ENCODE measurements at regions not wholly inside any gene's neighbourhood (a gene's known extent, or its start where the extent isn't known, plus 50 kb on each side); places are given as distances from the start of the nearest gene placed in this dataset.

DNA sequence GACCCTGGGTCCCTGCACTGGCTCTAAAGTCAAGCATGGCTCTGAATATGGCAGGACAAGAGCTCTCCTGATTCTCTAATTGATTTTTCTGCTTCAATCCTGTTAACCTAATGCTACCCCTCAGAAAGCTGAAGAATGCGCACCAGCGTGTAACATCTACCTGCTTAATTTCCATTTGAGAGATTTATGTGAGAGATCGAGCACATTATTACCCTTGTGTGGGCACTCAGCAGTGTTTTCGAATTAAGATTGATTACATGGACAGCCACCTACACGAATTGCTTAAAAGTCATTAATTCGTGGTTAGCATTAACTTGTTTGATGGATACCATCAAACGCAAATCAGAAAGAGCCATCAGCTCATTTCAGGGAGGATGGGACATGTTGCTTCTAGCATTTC is 88.7 kb upstream of the PLPP4 start:
- Mint-ChIP-seq H3K36me3 (ENCODE audit: insufficient read depth, unreplicated experiment) (no peaks in the 10 kb centered on the region), H3K9me3 (ENCODE audit: low read depth, unreplicated experiment) (no peaks in the 10 kb centered on the region), H3K27ac (ENCODE audit: unreplicated experiment) (no peak overlapping the region), H3K4me3 (ENCODE audit: low read depth, unreplicated experiment) (no peak overlapping the region), H3K27me3 (ENCODE audit: unreplicated experiment) (peaks cover 12% of the 10 kb centered on the region), H3K4me1 (ENCODE audit: low read depth, unreplicated experiment) (no peaks in the 10 kb centered on the region)
- intact Hi-C loops (cut with micrococcal nuclease; ENCODE audit: unreplicated experiment): no loop called here
- no peak for DNase-seq
- TF ChIP-seq, protein P1, sequence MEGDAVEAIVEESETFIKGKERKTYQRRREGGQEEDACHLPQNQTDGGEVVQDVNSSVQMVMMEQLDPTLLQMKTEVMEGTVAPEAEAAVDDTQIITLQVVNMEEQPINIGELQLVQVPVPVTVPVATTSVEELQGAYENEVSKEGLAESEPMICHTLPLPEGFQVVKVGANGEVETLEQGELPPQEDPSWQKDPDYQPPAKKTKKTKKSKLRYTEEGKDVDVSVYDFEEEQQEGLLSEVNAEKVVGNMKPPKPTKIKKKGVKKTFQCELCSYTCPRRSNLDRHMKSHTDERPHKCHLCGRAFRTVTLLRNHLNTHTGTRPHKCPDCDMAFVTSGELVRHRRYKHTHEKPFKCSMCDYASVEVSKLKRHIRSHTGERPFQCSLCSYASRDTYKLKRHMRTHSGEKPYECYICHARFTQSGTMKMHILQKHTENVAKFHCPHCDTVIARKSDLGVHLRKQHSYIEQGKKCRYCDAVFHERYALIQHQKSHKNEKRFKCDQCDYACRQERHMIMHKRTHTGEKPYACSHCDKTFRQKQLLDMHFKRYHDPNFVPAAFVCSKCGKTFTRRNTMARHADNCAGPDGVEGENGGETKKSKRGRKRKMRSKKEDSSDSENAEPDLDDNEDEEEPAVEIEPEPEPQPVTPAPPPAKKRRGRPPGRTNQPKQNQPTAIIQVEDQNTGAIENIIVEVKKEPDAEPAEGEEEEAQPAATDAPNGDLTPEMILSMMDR (IDR thresholded peaks at IDR 0.05; ENCODE audit: unreplicated experiment): no peak
- CTCF ChIA-PET: no interaction called here
- no TSS peak for BruUV-seq (replicated peaks)

DNA sequence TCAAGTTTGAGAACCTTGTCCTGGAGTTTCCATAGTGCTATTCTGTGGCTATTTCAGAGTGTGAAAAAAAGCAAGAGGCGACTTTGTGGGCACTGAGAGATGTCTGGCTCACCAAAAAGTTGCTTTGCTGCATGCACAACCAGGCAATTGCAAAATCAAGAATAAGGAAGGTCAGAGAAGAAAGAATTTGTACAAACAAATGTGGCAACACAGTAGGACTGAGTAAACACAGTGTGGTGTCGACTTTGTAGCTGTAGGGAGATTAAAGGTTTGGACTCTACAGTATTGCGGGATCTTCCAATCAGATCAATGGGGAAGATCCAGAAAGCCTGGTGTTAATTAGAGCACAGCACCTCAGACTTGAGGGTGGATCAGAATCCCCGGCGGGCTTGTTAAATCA is 88.1 kb upstream of the PLPP4 start:
- TF ChIP-seq, protein P1 (IDR thresholded peaks at IDR 0.05; ENCODE audit: unreplicated experiment): no peak
- no peak for DNase-seq
- H3K4me1 Mint-ChIP-seq (ENCODE audit: low read depth, unreplicated experiment): no peaks in the 10 kb centered on the region
- intact Hi-C loops (cut with micrococcal nuclease; ENCODE audit: unreplicated experiment): no loop called here
- H3K4me3 Mint-ChIP-seq (ENCODE audit: low read depth, unreplicated experiment): no peak overlapping the region
- CTCF ChIA-PET: no interaction called here
- peaks cover 12% of the 10 kb centered on the region for H3K27me3 Mint-ChIP-seq (ENCODE audit: unreplicated experiment)
- H3K9me3 Mint-ChIP-seq (ENCODE audit: low read depth, unreplicated experiment): no peaks in the 10 kb centered on the region
- no peak overlapping the region for H3K27ac Mint-ChIP-seq (ENCODE audit: unreplicated experiment)
- no peaks in the 10 kb centered on the region for H3K36me3 Mint-ChIP-seq (ENCODE audit: insufficient read depth, unreplicated experiment)
- BruUV-seq (replicated peaks): no TSS peak

DNA sequence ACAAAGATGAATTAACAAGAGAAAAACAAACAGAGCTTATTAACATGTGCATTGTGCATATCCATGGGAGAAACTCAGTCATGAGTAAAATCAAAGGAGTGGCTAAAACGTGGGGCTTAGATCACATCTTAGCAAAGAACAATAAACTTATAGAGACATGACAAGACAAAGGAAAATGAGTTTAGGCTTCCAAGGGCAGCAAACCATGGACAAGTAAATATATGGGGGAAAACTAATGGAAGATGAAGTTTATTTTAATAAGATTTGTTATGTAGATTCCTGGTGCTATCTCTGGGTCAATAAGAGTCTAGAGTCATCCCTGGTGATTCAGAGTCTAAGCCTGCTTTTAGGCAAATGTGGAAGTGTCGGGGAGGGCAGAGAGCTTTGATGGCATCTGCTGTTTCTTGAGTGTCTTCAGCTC is 87.2 kb upstream of the PLPP4 start:
- no peaks in the 10 kb centered on the region for H3K36me3 Mint-ChIP-seq (ENCODE audit: insufficient read depth, unreplicated experiment)
- TF ChIP-seq, protein P1 (IDR thresholded peaks at IDR 0.05; ENCODE audit: unreplicated experiment): no peak
- DNase-seq: no peak
- no peaks in the 10 kb centered on the region for H3K4me1 Mint-ChIP-seq (ENCODE audit: low read depth, unreplicated experiment)
- no TSS peak for BruUV-seq (replicated peaks)
- H3K4me3 Mint-ChIP-seq (ENCODE audit: low read depth, unreplicated experiment): no peak overlapping the region
- CTCF ChIA-PET: no interaction called here
- no peak overlapping the region for H3K27ac Mint-ChIP-seq (ENCODE audit: unreplicated experiment)
- H3K9me3 Mint-ChIP-seq (ENCODE audit: low read depth, unreplicated experiment): no peaks in the 10 kb centered on the region
- intact Hi-C loops (cut with micrococcal nuclease; ENCODE audit: unreplicated experiment): no loop called here
- peaks cover 12% of the 10 kb centered on the region for H3K27me3 Mint-ChIP-seq (ENCODE audit: unreplicated experiment)

DNA sequence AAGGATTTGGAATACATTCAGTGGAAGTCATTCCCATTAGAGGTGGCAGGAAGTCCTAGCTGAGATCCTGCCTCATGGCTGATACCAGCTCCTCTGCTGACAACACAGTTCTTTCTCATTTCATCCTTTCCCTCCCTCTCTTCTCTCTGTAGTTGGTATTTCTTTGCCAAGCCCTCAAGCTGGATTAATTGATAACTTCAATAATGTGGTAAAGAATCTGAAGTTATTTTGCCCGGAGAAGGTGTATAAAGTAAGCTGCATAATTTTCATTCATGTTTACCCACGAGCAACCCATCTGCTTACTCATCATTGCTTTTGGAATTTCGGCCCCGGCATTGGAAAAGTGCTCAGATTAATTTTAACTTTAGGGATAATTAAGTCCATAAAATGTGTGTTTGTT is 85.2 kb upstream of the PLPP4 start:
- Mint-ChIP-seq H3K27ac (ENCODE audit: unreplicated experiment) (no peak overlapping the region), H3K27me3 (ENCODE audit: unreplicated experiment) (peaks cover 2% of the 10 kb centered on the region), H3K4me3 (ENCODE audit: low read depth, unreplicated experiment) (no peak overlapping the region), H3K36me3 (ENCODE audit: insufficient read depth, unreplicated experiment) (no peaks in the 10 kb centered on the region), H3K4me1 (ENCODE audit: low read depth, unreplicated experiment) (no peaks in the 10 kb centered on the region), H3K9me3 (ENCODE audit: low read depth, unreplicated experiment) (no peaks in the 10 kb centered on the region)
- TF ChIP-seq, protein P1 (IDR thresholded peaks at IDR 0.05; ENCODE audit: unreplicated experiment): no peak
- DNase-seq: no peak
- BruUV-seq (replicated peaks): no TSS peak
- CTCF ChIA-PET: no interaction called here
- intact Hi-C loops (cut with micrococcal nuclease; ENCODE audit: unreplicated experiment): no loop called here

DNA sequence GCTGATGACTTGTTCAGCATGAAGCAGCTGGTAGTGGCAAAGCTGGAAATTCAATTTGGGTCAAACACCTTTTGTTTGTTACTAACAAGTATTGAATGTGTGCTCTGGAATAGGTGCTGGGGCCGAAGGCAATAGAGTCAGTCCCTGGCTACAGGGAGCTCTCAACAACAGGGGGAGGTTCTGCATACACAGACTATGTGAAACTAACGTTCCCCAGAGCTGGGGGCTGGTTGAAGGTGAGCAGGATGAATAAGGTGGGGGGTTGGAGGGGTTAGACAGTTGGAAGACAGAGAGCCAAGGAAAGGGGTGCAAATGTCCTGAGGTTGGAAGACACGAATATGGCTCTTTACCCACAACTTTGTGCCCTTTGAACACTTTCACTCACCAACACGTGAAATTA is 84.1 kb upstream of the PLPP4 start:
- no peak for DNase-seq
- H3K27ac Mint-ChIP-seq (ENCODE audit: unreplicated experiment): no peak overlapping the region
- no peaks in the 10 kb centered on the region for H3K4me1 Mint-ChIP-seq (ENCODE audit: low read depth, unreplicated experiment)
- CTCF ChIA-PET: no interaction called here
- H3K27me3 Mint-ChIP-seq (ENCODE audit: unreplicated experiment): no peaks in the 10 kb centered on the region
- TF ChIP-seq, protein P1 (IDR thresholded peaks at IDR 0.05; ENCODE audit: unreplicated experiment): no peak
- intact Hi-C loops (cut with micrococcal nuclease; ENCODE audit: unreplicated experiment): no loop called here
- no peak overlapping the region for H3K4me3 Mint-ChIP-seq (ENCODE audit: low read depth, unreplicated experiment)
- H3K9me3 Mint-ChIP-seq (ENCODE audit: low read depth, unreplicated experiment): no peaks in the 10 kb centered on the region
- BruUV-seq (replicated peaks): no TSS peak
- no peaks in the 10 kb centered on the region for H3K36me3 Mint-ChIP-seq (ENCODE audit: insufficient read depth, unreplicated experiment)
